K562 (cell line): ENCODE measurements at regions not wholly inside any gene's neighbourhood (a gene's known extent, or its start where the extent isn't known, plus 50 kb on each side); places are given as distances from the start of the nearest gene placed in this dataset.

Experiments used
- ATAC-seq: fragments of 200-7000 bp; cut with Tn5 transposase; 3 replicates; pipeline ENCODE4 v1.9.1; 2020; ENCODE audit warnings: moderate library complexity
- BruUV-seq: library from RNA; stranded (reverse); fragments of 400-500 nt; replicated peaks from 2 replicates; lab custom pipeline; 2021; lab: Mats Ljungman, UMichigan
- CTCF ChIA-PET: fragments of 300-600 bp; formaldehyde crosslinking; extraction: SDS; loops from one replicate; lab custom pipeline; 2021; ENCODE audit warnings: low intra/inter-chr PET ratio; lab: Yijun Ruan, JAX
- POLR2A ChIA-PET: fragments of 300-600, 350-650 bp; sonication (Branson Sonifier 250); formaldehyde crosslinking; extraction: SDS; loops from one replicate; lab custom pipeline; 2021; ENCODE audit warnings: antibody characterized with exemption, inconsistent platforms; lab: Yijun Ruan, JAX
- DNase-seq, 4 experiments: peaks; one replicate each; pipeline versions ENCODE4 v3.0.0 to v3.0.0-alpha.2; 2011 to 2018; ENCODE audit warnings: low spot score in 3 of 4, mixed read lengths in 3 of 4; ENCODE audit errors: extremely low read depth in 1 of 4
- FAIRE-seq: peaks from 2 replicates; lab custom pipeline; 2011; peaks lifted over from hg19 to GRCh38; lab: Jason Lieb, UNC
- H2AFZ ChIP-seq: 2 replicates; pipeline ENCODE4 v1.6.0; 2011; ENCODE audit warnings: low read depth, low read length, control low read depth, inconsistent platforms
- H3K27ac ChIP-seq: fragments of 200-600 bp; 3 replicates; pipeline ENCODE4 v1.8.0; 2011; ENCODE audit warnings: low read depth, mild to moderate bottlenecking, control low read depth, inconsistent platforms, low read length, moderate library complexity, mixed read lengths; ENCODE audit errors: extremely low read depth
- H3K27me3 ChIP-seq, 2 experiments: fragments of 300-600 bp in 1 of 2; 2 replicates in 1 of 2; 3 replicates in 1 of 2; pipeline versions ENCODE4 v1.6.0 to v1.8.0; 2011; ENCODE audit warnings: inconsistent platforms in 2 of 2, low read length in 2 of 2, mild to moderate bottlenecking in 1 of 2, mixed read lengths in 1 of 2, moderate library complexity in 1 of 2; ENCODE audit not compliant: control insufficient read depth in 2 of 2, insufficient read depth in 2 of 2
- H3K36me3 ChIP-seq: fragments of 300-600 bp; 3 replicates; pipeline ENCODE4 v1.8.0; 2011; ENCODE audit warnings: mild to moderate bottlenecking, low read length, inconsistent platforms; ENCODE audit not compliant: control insufficient read depth, insufficient read depth
- H3K4me1 ChIP-seq, 2 experiments: fragments of 200-600 bp in 1 of 2; replicated peaks in 1 of 2; 2 replicates in 1 of 2; 3 replicates in 1 of 2; pipeline versions ENCODE4 v1.5.1 to v1.8.0; 2011; ENCODE audit warnings: inconsistent platforms in 2 of 2, low read length in 2 of 2, mild to moderate bottlenecking in 1 of 2, mixed read lengths in 1 of 2, moderate library complexity in 1 of 2; ENCODE audit not compliant: control insufficient read depth in 2 of 2, insufficient read depth in 2 of 2
- H3K4me2 ChIP-seq: 2 replicates; pipeline ENCODE4 v1.6.1; 2011; ENCODE audit warnings: low read length, control low read depth, inconsistent platforms, mixed read lengths; ENCODE audit not compliant: insufficient read depth
- H3K4me3 ChIP-seq: fragments of 200-600 bp; sonication (generic), shearing (Covaris generic); 2 replicates; pipeline ENCODE4 v1.5.1; 2016; ENCODE audit warnings: control low read depth, inconsistent platforms
- H3K79me2 ChIP-seq: fragments of 200-600 bp; 3 replicates; pipeline ENCODE4 v1.8.0; 2011; ENCODE audit warnings: low read length, inconsistent platforms; ENCODE audit not compliant: control insufficient read depth, insufficient read depth
- H3K9ac ChIP-seq, 2 experiments: 2 replicates each; pipeline versions ENCODE4 v1.6.0 to v1.6.1; 2011; ENCODE audit warnings: low read depth in 2 of 2, low read length in 2 of 2, control low read depth in 1 of 2, inconsistent platforms in 1 of 2, mild to moderate bottlenecking in 1 of 2, mixed read lengths in 1 of 2; ENCODE audit not compliant: insufficient read depth in 1 of 2
- H3K9me1 ChIP-seq: one replicate; pipeline ENCODE4 v1.6.0; 2011; ENCODE audit warnings: inconsistent platforms, mild to moderate bottlenecking, low read length, moderate library complexity; ENCODE audit not compliant: control insufficient read depth, insufficient read depth
- H3K9me3 ChIP-seq: replicated peaks from 2 replicates; pipeline ENCODE4 v1.5.1; 2011; ENCODE audit warnings: low read depth, low read length, inconsistent platforms; ENCODE audit not compliant: control insufficient read depth, insufficient read depth
- H4K20me1 ChIP-seq: replicated peaks from 2 replicates; pipeline ENCODE4 v1.6.1; 2011; ENCODE audit warnings: low read length, inconsistent platforms, mixed read lengths; ENCODE audit not compliant: control insufficient read depth, insufficient read depth
- KHSRP ChIP-seq: fragments of 450-650 bp; IDR thresholded peaks from 2 replicates; pipeline ENCODE4 v1.6.1; 2017
- MTA1 ChIP-seq: fragments of 450-650 bp; IDR thresholded peaks from 2 replicates; pipeline ENCODE4 v1.6.1; 2017; ENCODE audit warnings: borderline replicate concordance
- NFE2 ChIP-seq: IDR thresholded peaks from 2 replicates; pipeline ENCODE4 v1.6.1; 2014; ENCODE audit warnings: antibody characterized with exemption, low read depth
- POLR3G ChIP-seq: IDR thresholded peaks from 2 replicates; pipeline ENCODE4 v1.6.1; 2011; ENCODE audit not compliant: insufficient read length, insufficient replicate concordance; ENCODE audit errors: extremely low read depth
- ZNF174 ChIP-seq: fragments of 250-450 bp; sonication (Bioruptor Pico); IDR thresholded peaks from 2 replicates; pipeline ENCODE4 v1.4.0; 2020; ENCODE audit warnings: mild to moderate bottlenecking
- WGBS: fragments of 100-300 bp; shearing (Covaris generic); methylation state at CpG from one replicate; pipeline ENCODE4 v1.1.6; 2016; ENCODE audit warnings: low coverage, mixed read lengths; ENCODE audit not compliant: insufficient coverage; ENCODE audit errors: missing lambda C conversion rate; 5-methylcytosine and 5-hydroxymethylcytosine counted together
- in situ Hi-C: fragments of 300-500 bp; cut with MboI; formaldehyde crosslinking; loops from 4 replicates; pipeline ENCODE4 v1.15.0; 2018; ENCODE audit warnings: inconsistent platforms, mixed read lengths
- intact Hi-C: fragments of 100-400 bp; cut with micrococcal nuclease; formaldehyde crosslinking; loops from 2 replicates; pipeline ENCODE4 v1.14.2; 2022
- TF ChIP-seq, protein P1 (sequence below): fragments of 250-450 bp; sonication (Bioruptor Pico); IDR thresholded peaks from 2 replicates; pipeline ENCODE4 v1.4.0; 2020; ENCODE audit warnings: mild to moderate bottlenecking, moderate library complexity, borderline replicate concordance
- TF ChIP-seq, protein P2 (sequence below): IDR thresholded peaks from 2 replicates; pipeline ENCODE4 v1.6.1; 2016; ENCODE audit warnings: missing genetic modification characterization, missing compliant biosample characterization

DNA sequence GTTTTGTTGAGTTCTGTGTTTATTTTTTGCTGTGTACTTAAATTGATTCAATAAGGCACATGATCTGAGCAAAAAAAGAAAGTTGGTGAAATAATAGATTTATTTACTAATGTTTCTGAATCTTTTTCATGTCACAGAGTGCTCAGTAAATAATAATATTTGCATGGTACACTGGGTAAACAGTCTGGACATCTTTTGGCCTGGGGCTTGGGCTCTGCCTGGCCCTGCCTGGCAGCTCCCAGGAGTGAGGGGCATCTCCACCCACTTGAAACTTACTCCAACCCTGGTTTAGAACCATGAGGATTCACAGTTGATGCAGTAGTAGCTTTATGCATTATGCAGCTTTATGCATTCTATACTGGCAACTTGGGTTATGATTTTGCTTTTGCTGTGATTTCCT is 124.2 kb upstream of the SLC4A4 start (continued):
- TF ChIP-seq, protein P1, sequence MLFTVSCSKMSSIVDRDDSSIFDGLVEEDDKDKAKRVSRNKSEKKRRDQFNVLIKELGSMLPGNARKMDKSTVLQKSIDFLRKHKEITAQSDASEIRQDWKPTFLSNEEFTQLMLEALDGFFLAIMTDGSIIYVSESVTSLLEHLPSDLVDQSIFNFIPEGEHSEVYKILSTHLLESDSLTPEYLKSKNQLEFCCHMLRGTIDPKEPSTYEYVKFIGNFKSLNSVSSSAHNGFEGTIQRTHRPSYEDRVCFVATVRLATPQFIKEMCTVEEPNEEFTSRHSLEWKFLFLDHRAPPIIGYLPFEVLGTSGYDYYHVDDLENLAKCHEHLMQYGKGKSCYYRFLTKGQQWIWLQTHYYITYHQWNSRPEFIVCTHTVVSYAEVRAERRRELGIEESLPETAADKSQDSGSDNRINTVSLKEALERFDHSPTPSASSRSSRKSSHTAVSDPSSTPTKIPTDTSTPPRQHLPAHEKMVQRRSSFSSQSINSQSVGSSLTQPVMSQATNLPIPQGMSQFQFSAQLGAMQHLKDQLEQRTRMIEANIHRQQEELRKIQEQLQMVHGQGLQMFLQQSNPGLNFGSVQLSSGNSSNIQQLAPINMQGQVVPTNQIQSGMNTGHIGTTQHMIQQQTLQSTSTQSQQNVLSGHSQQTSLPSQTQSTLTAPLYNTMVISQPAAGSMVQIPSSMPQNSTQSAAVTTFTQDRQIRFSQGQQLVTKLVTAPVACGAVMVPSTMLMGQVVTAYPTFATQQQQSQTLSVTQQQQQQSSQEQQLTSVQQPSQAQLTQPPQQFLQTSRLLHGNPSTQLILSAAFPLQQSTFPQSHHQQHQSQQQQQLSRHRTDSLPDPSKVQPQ (CRISPR knock-in tag), result no peak
- TF ChIP-seq NFE2 (no peak), ZNF174 (CRISPR knock-in tag) (no peak), MTA1 (no peak), KHSRP (no peak)
- TF ChIP-seq, all 486 proteins: peak for 0

DNA sequence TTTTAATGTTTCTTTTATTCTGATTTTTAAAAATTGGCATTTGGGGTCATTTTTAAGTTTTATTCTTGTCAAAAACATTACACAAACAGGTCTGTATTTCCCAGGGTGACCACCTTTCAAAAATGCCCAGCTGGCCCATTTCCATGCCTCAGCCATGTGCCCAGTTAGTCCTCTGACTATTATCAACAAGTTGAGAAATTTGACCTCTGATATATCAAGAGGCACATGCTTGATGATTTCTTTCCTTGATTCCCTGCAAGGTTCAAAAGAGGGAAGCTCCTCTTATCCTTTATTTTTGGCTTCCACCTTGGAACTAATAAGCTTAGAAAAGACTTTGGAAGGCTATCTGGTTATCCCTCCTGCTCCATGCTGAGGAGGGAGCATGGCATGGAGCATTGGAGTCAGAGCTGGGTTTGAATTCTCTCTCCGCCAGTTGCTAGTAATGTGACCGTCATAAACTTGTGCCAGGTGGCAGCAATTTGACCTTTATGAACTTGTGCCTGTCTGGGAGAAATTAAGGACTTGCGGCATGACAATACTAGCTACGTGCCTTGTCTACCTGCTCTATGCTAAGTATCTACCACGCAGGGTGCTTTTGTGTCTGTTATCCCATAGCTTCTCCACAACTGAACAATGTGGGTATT is 122.4 kb upstream of the SLC4A4 start:
- BruUV-seq, result no TSS peak
- no peaks in the 10 kb centered on the region for H3K4me1 ChIP-seq
- no peak overlapping the region for H2AFZ ChIP-seq
- WGBS, result 3% methylated on average over 5 of the region's 5 CpGs
- H3K4me3 ChIP-seq, result no peak overlapping the region
- POLR2A ChIA-PET, result no interaction called here
- no peak overlapping the region for H3K9ac ChIP-seq
- ATAC-seq (no peak), DNase-seq (no peak)
- CTCF ChIA-PET, result no interaction called here
- peaks cover 0 to 3% of the 10 kb centered on the region in 2 experiments; a peak in 1 of 5 replicates for H3K27me3 ChIP-seq
- no peaks in the 10 kb centered on the region for H4K20me1 ChIP-seq
- TF ChIP-seq POLR3G, result no peak
- TF ChIP-seq, protein P2, sequence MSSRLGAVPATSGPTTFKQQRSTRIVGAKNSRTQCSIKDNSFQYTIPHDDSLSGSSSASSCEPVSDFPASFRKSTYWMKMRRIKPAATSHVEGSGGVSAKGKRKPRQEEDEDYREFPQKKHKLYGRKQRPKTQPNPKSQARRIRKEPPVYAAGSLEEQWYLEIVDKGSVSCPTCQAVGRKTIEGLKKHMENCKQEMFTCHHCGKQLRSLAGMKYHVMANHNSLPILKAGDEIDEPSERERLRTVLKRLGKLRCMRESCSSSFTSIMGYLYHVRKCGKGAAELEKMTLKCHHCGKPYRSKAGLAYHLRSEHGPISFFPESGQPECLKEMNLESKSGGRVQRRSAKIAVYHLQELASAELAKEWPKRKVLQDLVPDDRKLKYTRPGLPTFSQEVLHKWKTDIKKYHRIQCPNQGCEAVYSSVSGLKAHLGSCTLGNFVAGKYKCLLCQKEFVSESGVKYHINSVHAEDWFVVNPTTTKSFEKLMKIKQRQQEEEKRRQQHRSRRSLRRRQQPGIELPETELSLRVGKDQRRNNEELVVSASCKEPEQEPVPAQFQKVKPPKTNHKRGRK (tag), result no peak
- TF ChIP-seq, all 486 proteins: peak for 0
- Histone ChIP-seq H3K9me3 (no peaks in the 10 kb centered on the region), H3K36me3 (no peaks in the 10 kb centered on the region), H3K9me1 (no peaks in the 10 kb centered on the region), H3K27ac (no peak overlapping the region), H3K79me2 (no peaks in the 10 kb centered on the region), H3K4me2 (no peak overlapping the region)
- intact Hi-C loops (no loop called here), in situ Hi-C loops (no loop called here)
- no peak for FAIRE-seq
